ENCODE measurements at regions not wholly inside any gene's neighbourhood (a gene's known extent, or its start where the extent isn't known, plus 50 kb on each side); places are given as distances from the start of the nearest gene placed in this dataset.

- Mint-ChIP-seq H3K27me3 (ENCODE audit: unreplicated experiment) (no peaks in the 10 kb centered on the region), H3K9me3 (ENCODE audit: unreplicated experiment) (no peaks in the 10 kb centered on the region), H3K4me3 (ENCODE audit: unreplicated experiment) (no peak overlapping the region), H3K4me1 (ENCODE audit: unreplicated experiment) (peaks cover 3% of the 10 kb centered on the region), H3K27ac (ENCODE audit: unreplicated experiment) (no peak overlapping the region), H3K36me3 (ENCODE audit: low read depth, unreplicated experiment) (no peaks in the 10 kb centered on the region)
- no peak for TF ChIP-seq CTCF (IDR thresholded peaks at IDR 0.05; ENCODE audit: unreplicated experiment)
- no peak for DNase-seq (ENCODE audit: low spot score)
Measured at GRCh38 chr7:136509466-136509865, 359.0 kb upstream of the CHRM2 start.

DNA sequence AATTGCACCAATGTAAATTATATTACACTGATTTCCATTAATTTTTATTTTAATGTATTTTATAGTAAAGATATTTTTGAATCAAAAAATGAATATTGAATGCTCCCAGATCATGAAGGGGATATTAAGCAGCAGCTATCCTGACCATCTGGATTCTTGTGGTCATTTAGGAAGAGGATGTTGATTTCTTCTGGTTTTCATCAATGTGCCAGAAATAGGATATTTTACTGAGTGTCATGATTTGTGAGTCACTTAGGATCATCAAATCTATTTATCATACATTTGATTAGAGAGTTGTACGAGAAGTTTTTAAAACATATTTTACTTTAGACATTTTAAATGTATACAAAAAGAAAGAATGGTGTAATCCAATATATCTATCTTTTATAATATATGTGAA lies 366.3 kb upstream of the CHRM2 start:
- Mint-ChIP-seq H3K27ac (ENCODE audit: unreplicated experiment) (no peak overlapping the region), H3K9me3 (ENCODE audit: unreplicated experiment) (no peaks in the 10 kb centered on the region), H3K4me3 (ENCODE audit: unreplicated experiment) (no peak overlapping the region), H3K27me3 (ENCODE audit: unreplicated experiment) (no peaks in the 10 kb centered on the region), H3K4me1 (ENCODE audit: unreplicated experiment) (no peaks in the 10 kb centered on the region), H3K36me3 (ENCODE audit: low read depth, unreplicated experiment) (no peaks in the 10 kb centered on the region)
- TF ChIP-seq CTCF (IDR thresholded peaks at IDR 0.05; ENCODE audit: unreplicated experiment) = no peak
- DNase-seq (ENCODE audit: low spot score) = no peak

DNA sequence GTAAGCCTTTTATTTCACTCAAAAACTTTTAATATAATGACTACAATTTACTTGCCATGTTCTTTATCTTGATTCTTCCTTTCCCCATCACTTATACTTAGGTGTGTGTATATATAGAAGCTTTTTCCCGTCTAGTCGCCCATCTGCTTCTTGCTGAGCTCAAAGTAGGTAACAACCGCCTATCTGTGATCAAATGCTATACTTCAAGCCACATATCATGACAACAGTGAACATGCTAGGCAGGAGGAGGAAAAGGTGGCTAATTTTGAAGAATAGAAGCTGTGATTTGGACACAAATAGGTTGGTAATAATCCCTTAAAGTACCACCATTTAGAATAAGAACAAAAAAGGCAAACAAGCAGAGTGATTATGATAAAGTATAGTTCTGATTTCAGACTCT lies 367.3 kb upstream of the CHRM2 start:
- no peak for DNase-seq (ENCODE audit: low spot score)
- no peaks in the 10 kb centered on the region for H3K4me1 Mint-ChIP-seq (ENCODE audit: unreplicated experiment)
- no peaks in the 10 kb centered on the region for H3K36me3 Mint-ChIP-seq (ENCODE audit: low read depth, unreplicated experiment)
- H3K27me3 Mint-ChIP-seq (ENCODE audit: unreplicated experiment) = no peaks in the 10 kb centered on the region
- H3K4me3 Mint-ChIP-seq (ENCODE audit: unreplicated experiment) = no peak overlapping the region
- no peaks in the 10 kb centered on the region for H3K9me3 Mint-ChIP-seq (ENCODE audit: unreplicated experiment)
- no peak for TF ChIP-seq CTCF (IDR thresholded peaks at IDR 0.05; ENCODE audit: unreplicated experiment)
- H3K27ac Mint-ChIP-seq (ENCODE audit: unreplicated experiment) = no peak overlapping the region

DNA sequence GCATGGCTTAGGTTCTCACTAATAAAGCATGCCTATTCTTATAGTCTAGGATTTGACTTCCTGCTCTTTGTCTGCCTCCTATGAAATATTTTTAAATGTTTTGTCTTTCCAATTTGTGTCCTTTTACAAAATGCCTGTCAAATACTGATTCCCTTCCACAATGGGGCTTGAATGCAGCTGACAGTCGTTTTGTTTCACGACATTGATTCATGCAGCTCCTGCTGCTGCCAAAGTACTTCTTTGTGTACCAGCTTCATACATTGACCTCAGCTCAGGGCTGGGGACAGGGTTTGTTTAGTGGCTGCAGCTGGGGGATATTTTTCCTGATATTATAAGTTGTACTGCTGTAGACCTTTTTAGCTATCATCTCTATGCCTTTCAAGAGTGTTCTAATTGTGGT lies 371.9 kb upstream of the CHRM2 start:
- no peak for TF ChIP-seq CTCF (IDR thresholded peaks at IDR 0.05; ENCODE audit: unreplicated experiment)
- no peaks in the 10 kb centered on the region for H3K36me3 Mint-ChIP-seq (ENCODE audit: low read depth, unreplicated experiment)
- H3K4me1 Mint-ChIP-seq (ENCODE audit: unreplicated experiment) = no peaks in the 10 kb centered on the region
- no peak overlapping the region for H3K4me3 Mint-ChIP-seq (ENCODE audit: unreplicated experiment)
- H3K27ac Mint-ChIP-seq (ENCODE audit: unreplicated experiment) = no peak overlapping the region
- no peak for DNase-seq (ENCODE audit: low spot score)
- H3K9me3 Mint-ChIP-seq (ENCODE audit: unreplicated experiment) = no peaks in the 10 kb centered on the region
- H3K27me3 Mint-ChIP-seq (ENCODE audit: unreplicated experiment) = no peaks in the 10 kb centered on the region

GRCh38 chr7:136495081-136495480 lies 373.4 kb upstream of the CHRM2 start:
- H3K9me3 Mint-ChIP-seq (ENCODE audit: unreplicated experiment) = no peaks in the 10 kb centered on the region
- no peaks in the 10 kb centered on the region for H3K4me1 Mint-ChIP-seq (ENCODE audit: unreplicated experiment)
- TF ChIP-seq CTCF (IDR thresholded peaks at IDR 0.05; ENCODE audit: unreplicated experiment) = no peak
- no peak overlapping the region for H3K4me3 Mint-ChIP-seq (ENCODE audit: unreplicated experiment)
- no peaks in the 10 kb centered on the region for H3K27me3 Mint-ChIP-seq (ENCODE audit: unreplicated experiment)
- H3K27ac Mint-ChIP-seq (ENCODE audit: unreplicated experiment) = no peak overlapping the region
- H3K36me3 Mint-ChIP-seq (ENCODE audit: low read depth, unreplicated experiment) = no peaks in the 10 kb centered on the region
- DNase-seq (ENCODE audit: low spot score) = no peak
